Parathyroid adenoma (tissue), 2 donors: ENCODE measurements at regions not wholly inside any gene's neighbourhood (a gene's known extent, or its start where the extent isn't known, plus 50 kb on each side); places are given as distances from the start of the nearest gene placed in this dataset.

Experiments
- H2AFZ ChIP-seq: fragments of 300-600 bp; sonication (generic); one replicate; pipeline ENCODE4 v1.7.0; 2017; ENCODE audit warnings: antibody characterized with exemption, mild to moderate bottlenecking
- H3K27ac ChIP-seq: fragments of 300-600 bp; sonication (generic); one replicate; pipeline ENCODE4 v1.7.0; 2017
- H3K27me3 ChIP-seq: fragments of 300-600 bp; sonication (generic); one replicate; pipeline ENCODE4 v1.7.0; 2017; ENCODE audit warnings: low read length; ENCODE audit not compliant: control insufficient read depth, insufficient read depth
- H3K36me3 ChIP-seq: fragments of 300-600 bp; sonication (generic); one replicate; pipeline ENCODE4 v1.7.0; 2017; ENCODE audit warnings: low read length; ENCODE audit not compliant: control insufficient read depth, insufficient read depth
- H3K4me1 ChIP-seq: fragments of 300-600 bp; sonication (generic); one replicate; pipeline ENCODE4 v1.7.0; 2017; ENCODE audit warnings: control low read depth
- H3K4me2 ChIP-seq: fragments of 300-600 bp; sonication (generic); one replicate; pipeline ENCODE4 v1.7.0; 2017; ENCODE audit warnings: low read length
- H3K4me3 ChIP-seq: fragments of 300-600 bp; sonication (generic); one replicate; pipeline ENCODE4 v1.7.0; 2017; ENCODE audit warnings: low read depth, low read length
- H3K79me2 ChIP-seq: fragments of 300-600 bp; sonication (generic); one replicate; pipeline ENCODE4 v1.7.0; 2017; ENCODE audit warnings: control low read depth
- H3K9ac ChIP-seq: fragments of 300-600 bp; sonication (generic); one replicate; pipeline ENCODE4 v1.7.0; 2017; ENCODE audit warnings: mild to moderate bottlenecking
- H3K9me3 ChIP-seq: fragments of 300-600 bp; sonication (generic); one replicate; pipeline ENCODE4 v1.7.0; 2017; ENCODE audit warnings: low read length; ENCODE audit not compliant: control insufficient read depth
- CTCF ChIP-seq: fragments of 300-600 bp; sonication (generic); IDR thresholded peaks from one replicate; pipeline ENCODE4 v1.7.0; 2017; ENCODE audit warnings: antibody characterized with exemption, mild to moderate bottlenecking
- donor health status: primary hyperparathyroidism.

DNA sequence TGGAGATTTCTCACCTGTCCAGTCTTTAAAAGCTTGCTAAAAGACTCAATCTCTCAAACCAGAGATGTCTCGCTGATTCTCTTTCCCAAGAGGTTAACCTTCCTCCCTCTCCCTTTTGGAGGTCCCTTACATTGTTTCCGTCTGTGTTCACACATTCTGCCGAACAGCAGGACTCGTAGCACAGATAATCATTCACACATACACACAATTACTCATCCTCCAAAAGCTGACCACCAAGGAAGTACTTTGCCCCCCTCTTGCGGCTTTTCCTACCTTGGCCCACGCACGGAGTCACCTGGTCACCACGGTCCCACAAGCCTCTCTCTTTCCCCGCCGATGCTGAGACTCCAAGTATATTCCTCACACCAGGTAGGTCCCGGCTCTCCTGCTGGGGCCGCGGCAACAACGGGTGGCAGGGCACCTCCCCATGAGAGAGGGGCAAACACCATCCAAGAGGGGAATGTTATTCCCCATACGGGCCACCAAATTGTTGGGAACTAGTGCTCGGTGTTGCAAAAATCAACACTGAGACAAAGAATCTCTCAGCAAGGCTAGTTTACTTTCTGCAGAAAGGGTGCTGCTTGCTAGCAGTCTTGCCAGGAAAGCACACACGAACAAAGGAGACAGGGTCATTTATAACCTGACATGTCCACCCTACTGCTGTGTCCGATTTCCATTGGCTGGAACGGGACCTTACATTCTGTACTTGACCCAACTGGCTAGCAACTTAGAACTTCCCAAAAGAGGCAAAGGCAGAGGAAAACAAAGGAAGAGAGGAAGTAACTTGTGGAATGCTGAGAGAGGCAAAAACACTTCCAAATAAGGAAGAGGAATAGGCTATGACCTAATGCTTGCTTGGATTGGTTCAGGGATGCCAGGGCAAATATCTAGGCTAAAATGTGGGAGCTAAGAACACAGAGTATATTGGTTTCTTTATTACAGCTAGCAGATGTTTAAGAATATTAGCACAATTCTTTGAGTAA is 102.1 kb upstream of the NECTIN3 start:
- Histone ChIP-seq H3K36me3 (no peaks in the 10 kb centered on the region), H2AFZ (no peak overlapping the region), H3K4me3 (no peak overlapping the region), H3K4me1 (no peaks in the 10 kb centered on the region), H3K27ac (no peak overlapping the region), H3K79me2 (no peaks in the 10 kb centered on the region), H3K27me3 (no peaks in the 10 kb centered on the region), H3K9ac (no peak overlapping the region), H3K4me2 (no peak overlapping the region), H3K9me3 (no peaks in the 10 kb centered on the region)
- no peak for TF ChIP-seq CTCF

DNA sequence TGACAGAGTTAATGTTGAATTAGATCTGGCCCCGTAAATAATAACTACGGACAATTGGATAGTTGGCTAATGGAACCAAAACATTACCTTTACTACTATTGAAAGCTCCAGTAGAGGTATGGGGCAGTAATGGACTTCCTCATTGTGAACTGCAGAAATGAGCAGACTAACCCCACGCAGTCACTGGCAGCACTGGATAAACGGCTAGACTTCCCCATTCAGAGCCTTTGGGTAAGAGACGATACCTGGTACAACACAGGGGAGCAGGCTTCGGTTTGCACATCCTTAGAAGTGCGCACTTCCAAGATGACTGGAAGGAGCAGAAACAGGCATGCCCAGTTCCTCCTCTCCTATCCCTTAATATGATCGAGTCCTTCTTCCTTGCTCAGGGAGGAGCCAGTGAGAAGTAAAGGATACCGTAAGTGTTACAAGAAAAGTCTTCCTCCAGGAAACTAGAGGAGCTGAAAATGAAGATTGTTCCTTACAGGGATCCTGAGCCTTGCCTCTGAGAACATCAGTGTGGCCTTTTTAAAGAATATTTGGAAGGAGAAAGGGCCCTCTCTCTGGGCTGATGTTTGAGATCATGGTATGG is 100.5 kb upstream of the NECTIN3 start:
- Histone ChIP-seq H3K4me3 (no peak overlapping the region), H3K36me3 (peaks cover 2% of the 10 kb centered on the region), H3K27me3 (no peaks in the 10 kb centered on the region), H3K27ac (no peak overlapping the region), H2AFZ (no peak overlapping the region), H3K9me3 (no peaks in the 10 kb centered on the region), H3K4me2 (no peak overlapping the region), H3K79me2 (no peaks in the 10 kb centered on the region), H3K9ac (no peak overlapping the region), H3K4me1 (no peaks in the 10 kb centered on the region)
- TF ChIP-seq CTCF, result no peak

DNA sequence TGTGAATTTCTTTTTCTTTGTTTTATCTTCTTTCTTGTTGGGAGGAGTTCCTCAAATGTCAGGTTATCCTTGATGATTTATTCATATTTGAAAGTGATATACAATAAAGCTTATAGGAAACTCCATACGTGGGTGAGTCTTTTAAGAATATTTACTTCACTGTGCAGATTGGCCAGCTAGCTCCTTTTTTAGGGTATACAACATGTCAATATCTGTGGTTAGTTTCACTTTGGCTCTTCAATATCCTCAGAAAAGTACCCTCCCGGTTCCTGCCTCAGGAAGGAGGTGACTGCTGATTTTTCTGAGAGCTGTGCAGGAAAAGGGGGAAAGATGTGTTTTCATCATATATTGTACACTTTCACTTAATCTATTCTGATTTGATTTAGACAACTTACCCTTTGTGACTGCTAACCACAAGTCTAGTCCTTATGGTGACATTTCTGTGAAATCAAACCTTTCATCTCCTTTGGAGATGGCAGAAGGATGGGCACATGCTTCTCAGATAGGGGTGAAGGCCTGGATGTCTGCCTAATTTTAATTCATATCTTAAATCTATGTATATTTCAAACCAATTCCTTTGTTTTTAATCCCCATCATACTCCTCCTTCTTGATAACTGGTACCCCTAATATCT is 98.2 kb upstream of the NECTIN3 start:
- no peak overlapping the region for H2AFZ ChIP-seq
- TF ChIP-seq CTCF, result no peak
- H3K27me3 ChIP-seq, result no peaks in the 10 kb centered on the region
- H3K4me1 ChIP-seq, result no peaks in the 10 kb centered on the region
- no peak overlapping the region for H3K27ac ChIP-seq
- no peaks in the 10 kb centered on the region for H3K9me3 ChIP-seq
- H3K79me2 ChIP-seq, result no peaks in the 10 kb centered on the region
- H3K36me3 ChIP-seq, result peaks cover 2% of the 10 kb centered on the region
- no peak overlapping the region for H3K4me3 ChIP-seq
- H3K4me2 ChIP-seq, result no peak overlapping the region
- H3K9ac ChIP-seq, result no peak overlapping the region

DNA sequence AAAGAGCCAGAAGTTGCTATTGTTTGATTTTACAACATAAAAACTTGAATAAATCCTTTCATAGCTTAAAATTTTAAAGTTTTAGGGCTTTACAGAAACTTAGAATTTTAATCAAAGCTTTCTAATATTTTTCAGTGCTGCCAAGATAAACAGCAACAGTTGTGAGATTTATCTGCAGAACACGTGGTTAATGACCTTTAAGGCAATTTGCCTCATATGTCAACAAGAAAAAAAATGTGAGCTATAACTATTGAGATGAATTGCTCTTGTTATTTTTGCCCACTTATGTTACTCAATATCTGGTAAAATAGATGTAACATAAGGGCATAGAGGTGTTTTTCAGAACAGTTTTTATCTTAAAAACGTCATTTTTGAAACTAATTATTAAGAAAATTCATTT is 96.7 kb upstream of the NECTIN3 start:
- Histone ChIP-seq H3K27ac (no peak overlapping the region), H2AFZ (no peak overlapping the region), H3K9ac (no peak overlapping the region), H3K79me2 (no peaks in the 10 kb centered on the region), H3K9me3 (no peaks in the 10 kb centered on the region), H3K27me3 (no peaks in the 10 kb centered on the region), H3K36me3 (peaks cover 2% of the 10 kb centered on the region), H3K4me3 (no peak overlapping the region), H3K4me2 (no peak overlapping the region), H3K4me1 (no peaks in the 10 kb centered on the region)
- no peak for TF ChIP-seq CTCF
